HepG2 (cell line): ENCODE measurements at regions not wholly inside any gene's neighbourhood (a gene's known extent, or its start where the extent isn't known, plus 50 kb on each side); places are given as distances from the start of the nearest gene placed in this dataset.

Source experiments
- ATAC-seq: fragments of 200-7000 bp; cut with Tn5 transposase; 3 replicates; pipeline ENCODE4 v1.9.1; 2020; ENCODE audit warnings: mild to moderate bottlenecking, moderate library complexity
- BruUV-seq: library from RNA; stranded (reverse); fragments of 400-500 nt; replicated peaks from 2 replicates; lab custom pipeline; 2021; lab: Mats Ljungman, UMichigan
- CTCF ChIA-PET: fragments of 300-600 bp; formaldehyde crosslinking; extraction: SDS; loops from one replicate; lab custom pipeline; 2021; ENCODE audit warnings: low total read pairs, inconsistent platforms, low intra/inter-chr PET ratio; lab: Yijun Ruan, JAX
- POLR2A ChIA-PET: fragments of 350-600 bp; sonication (Branson Sonifier 250); formaldehyde crosslinking; loops from one replicate; lab custom pipeline; 2020; ENCODE audit warnings: antibody characterized with exemption, inconsistent platforms; lab: Yijun Ruan, JAX
- DNase-seq: peaks from one replicate; pipeline ENCODE4 v3.0.0-alpha.2; 2015; ENCODE audit warnings: low spot score
- FAIRE-seq: peaks from 3 replicates; lab custom pipeline; 2011; peaks lifted over from hg19 to GRCh38; lab: Jason Lieb, UNC
- H2AFZ ChIP-seq: one replicate; pipeline ENCODE4 v1.6.1; 2011; ENCODE audit warnings: low read length, inconsistent platforms
- H3K27ac ChIP-seq: fragments of 300-600 bp; 3 replicates; pipeline ENCODE4 v1.8.0; 2011; ENCODE audit warnings: mixed run types, mild to moderate bottlenecking, mixed read lengths, low read length, inconsistent platforms; ENCODE audit not compliant: insufficient read depth; ENCODE audit errors: extremely low read length
- H3K27me3 ChIP-seq, 2 experiments: fragments of 200-600 bp in 1 of 2; 2 replicates in 1 of 2; 3 replicates in 1 of 2; pipeline versions ENCODE4 v1.6.0 to v1.8.0; 2011; ENCODE audit warnings: low read length in 2 of 2, mild to moderate bottlenecking in 2 of 2, moderate library complexity in 2 of 2, inconsistent platforms in 1 of 2; ENCODE audit not compliant: insufficient read depth in 2 of 2, control insufficient read depth in 1 of 2
- H3K36me3 ChIP-seq, 2 experiments: fragments of 200-600 bp in 1 of 2; replicated peaks in 1 of 2; 2 replicates in 1 of 2; 3 replicates in 1 of 2; pipeline versions ENCODE4 v1.5.1 to v1.8.0; 2011; ENCODE audit warnings: low read length in 2 of 2, inconsistent platforms in 1 of 2; ENCODE audit not compliant: insufficient read depth in 2 of 2, control insufficient read depth in 1 of 2
- H3K4me1 ChIP-seq: 2 replicates; pipeline ENCODE4 v1.5.1; 2012; ENCODE audit warnings: low read length, inconsistent platforms; ENCODE audit not compliant: insufficient read depth
- H3K4me2 ChIP-seq: 2 replicates; pipeline ENCODE4 v1.6.0; 2011; ENCODE audit warnings: low read depth, low read length, inconsistent platforms
- H3K4me3 ChIP-seq, 3 experiments: fragments of 200-600 bp in 1 of 3; sonication (generic), shearing (Covaris generic) in 1 of 3; replicated peaks in 1 of 3; 2 replicates each; pipeline ENCODE4 v1.5.1; 2011 to 2016; ENCODE audit warnings: low read length in 3 of 3, inconsistent platforms in 2 of 3, low read depth in 2 of 3, mild to moderate bottlenecking in 2 of 3, control low read depth in 1 of 3, mixed read lengths in 1 of 3; ENCODE audit not compliant: insufficient read depth in 1 of 3
- H3K79me2 ChIP-seq: one replicate; pipeline ENCODE4 v1.6.1; 2011; ENCODE audit warnings: low read length, inconsistent platforms; ENCODE audit not compliant: insufficient read depth
- H3K9ac ChIP-seq: 2 replicates; pipeline ENCODE4 v1.6.0; 2011; ENCODE audit warnings: mild to moderate bottlenecking, low read depth, low read length, inconsistent platforms; ENCODE audit not compliant: insufficient read depth
- H3K9me3 ChIP-seq: 2 replicates; pipeline ENCODE4 v1.5.1; 2012; ENCODE audit warnings: mild to moderate bottlenecking, low read length
- H4K20me1 ChIP-seq: 2 replicates; pipeline ENCODE4 v1.6.0; 2011; ENCODE audit warnings: inconsistent platforms, mild to moderate bottlenecking, low read length, moderate library complexity; ENCODE audit not compliant: insufficient read depth
- CCDC6 ChIP-seq: sonication (generic); formaldehyde crosslinking; IDR thresholded peaks from 2 replicates; pipeline ENCODE4 v1.8.1; 2022; ENCODE audit warnings: mild to moderate bottlenecking, missing genetic modification reagents, moderate library complexity
- CTCF ChIP-seq: sonication (generic); formaldehyde crosslinking; IDR thresholded peaks from 2 replicates; pipeline ENCODE4 v1.5.0; 2020; ENCODE audit warnings: mild to moderate bottlenecking, missing genetic modification reagents, moderate library complexity
- GTF2F1 ChIP-seq: fragments of 150-350 bp; IDR thresholded peaks from 2 replicates; pipeline ENCODE4 v1.6.1; 2014; ENCODE audit warnings: low read length
- JDP2 ChIP-seq: sonication (generic); formaldehyde crosslinking; IDR thresholded peaks from 2 replicates; pipeline ENCODE4 v1.8.1; 2022; ENCODE audit warnings: missing genetic modification reagents, borderline replicate concordance
- STAG1 ChIP-seq: sonication (generic); formaldehyde crosslinking; IDR thresholded peaks from 2 replicates; pipeline ENCODE4 v1.4.0; 2020; ENCODE audit warnings: missing genetic modification reagents
- TEF ChIP-seq: sonication (generic); formaldehyde crosslinking; IDR thresholded peaks from 2 replicates; pipeline ENCODE4 v1.5.0; 2020; ENCODE audit warnings: missing genetic modification reagents
- TRIM24 ChIP-seq: sonication (generic); formaldehyde crosslinking; IDR thresholded peaks from 2 replicates; pipeline ENCODE4 v1.8.0; 2022; ENCODE audit warnings: mild to moderate bottlenecking, missing genetic modification reagents
- ZNF136 ChIP-seq: sonication (generic); formaldehyde crosslinking; IDR thresholded peaks from 2 replicates; pipeline ENCODE4 v1.8.1; 2022; ENCODE audit warnings: low read depth, mild to moderate bottlenecking, moderate library complexity, missing genetic modification reagents
- WGBS: methylation state at CpG from one replicate; pipeline ENCODE4 v1.1.6; 2017; ENCODE audit warnings: low lambda C conversion rate; 5-methylcytosine and 5-hydroxymethylcytosine counted together
- in situ Hi-C: cut with HindIII; loops from 2 replicates; pipeline ENCODE4 v1.10.0; 2017; ENCODE audit warnings: low pct_unique_long_range_greater_than_20kb; ENCODE audit not compliant: extremely low pct_ligation_motif_present
- intact Hi-C: fragments of 100-400 bp; cut with micrococcal nuclease; formaldehyde crosslinking; loops from one replicate; pipeline ENCODE4 v1.10.0; 2022; ENCODE audit not compliant: unreplicated experiment

GRCh38 chr2:166628478-166629136 lies 134.6 kb upstream of the SCN7A start:
- no peak overlapping the region for H3K9ac ChIP-seq
- no peak for FAIRE-seq
- no peaks in the 10 kb centered on the region for H3K27me3 ChIP-seq
- BruUV-seq, result no TSS peak
- no peaks in the 10 kb centered on the region for H3K4me1 ChIP-seq
- CTCF ChIA-PET, result no interaction called here
- H4K20me1 ChIP-seq, result no peaks in the 10 kb centered on the region
- POLR2A ChIA-PET, result no interaction called here
- WGBS, result 0% methylated on average over 1 of the region's 1 CpG
- TF ChIP-seq CTCF (0 out of 2 replicates have a peak, but pooled peaks have one; percentile 15), ZNF136 (CRISPR knock-in tag) (no peak)
- no peak for DNase-seq
- ATAC-seq, result peak; percentile 68
- no peak overlapping the region for H2AFZ ChIP-seq
- intact Hi-C loops (loop anchor here (5.0 kb wide), 1 partner anchor 179 kb away; no protein-coding TSS in a partner anchor), in situ Hi-C loops (no loop called here)
- H3K36me3 ChIP-seq, result no peaks in the 10 kb centered on the region
- H3K9me3 ChIP-seq, result no peaks in the 10 kb centered on the region
- no peak overlapping the region for H3K4me2 ChIP-seq
- H3K4me3 ChIP-seq, result no peak overlapping the region
- no peaks in the 10 kb centered on the region for H3K79me2 ChIP-seq
- H3K27ac ChIP-seq, result no peak overlapping the region

- TF ChIP-seq TEF, result no peak
- TF ChIP-seq TRIM24 (CRISPR knock-in tag), result no peak
- no peak for TF ChIP-seq JDP2 (CRISPR knock-in tag)
- peak; percentile 29 for TF ChIP-seq CTCF
- no peak for TF ChIP-seq CCDC6 (CRISPR knock-in tag)
- TF ChIP-seq GTF2F1, result no peak
- TF ChIP-seq STAG1, result peak; percentile 46; the same call in 1 of the 2 replicates
- TF ChIP-seq, all 625 proteins: peak for 2
- Histone ChIP-seq H3K4me1 (no peaks in the 10 kb centered on the region), H3K9ac (no peak overlapping the region), H2AFZ (no peak overlapping the region), H3K79me2 (no peaks in the 10 kb centered on the region), H3K4me2 (no peak overlapping the region), H4K20me1 (no peaks in the 10 kb centered on the region), H3K27me3 (no peaks in the 10 kb centered on the region), H3K4me3 (no peak overlapping the region), H3K36me3 (no peaks in the 10 kb centered on the region), H3K9me3 (no peaks in the 10 kb centered on the region), H3K27ac (no peak overlapping the region)
- in situ Hi-C loops, result no loop called here
- no peak for DNase-seq
- peak; percentile 59 for ATAC-seq
- intact Hi-C loops, result loop anchor here (5.0 kb wide), 1 partner anchor 179 kb away; no protein-coding TSS in a partner anchor
- POLR2A ChIA-PET, result no interaction called here
- 58% methylated on average over 2 of the region's 2 CpGs for WGBS
- CTCF ChIA-PET, result no interaction called here
- FAIRE-seq, result no peak
- no TSS peak for BruUV-seq
Observed at GRCh38 chr2:166627893-166628292, 133.8 kb upstream of the SCN7A start.
